ENCODE measurements at regions not wholly inside any gene's neighbourhood (a gene's known extent, or its start where the extent isn't known, plus 50 kb on each side); places are given as distances from the start of the nearest gene placed in this dataset.
"Not testable (repeated sequence)": the region's sequence is repeated elsewhere in the genome, so short reads cannot be mapped to it uniquely, and the experiment has no call there.

DNA sequence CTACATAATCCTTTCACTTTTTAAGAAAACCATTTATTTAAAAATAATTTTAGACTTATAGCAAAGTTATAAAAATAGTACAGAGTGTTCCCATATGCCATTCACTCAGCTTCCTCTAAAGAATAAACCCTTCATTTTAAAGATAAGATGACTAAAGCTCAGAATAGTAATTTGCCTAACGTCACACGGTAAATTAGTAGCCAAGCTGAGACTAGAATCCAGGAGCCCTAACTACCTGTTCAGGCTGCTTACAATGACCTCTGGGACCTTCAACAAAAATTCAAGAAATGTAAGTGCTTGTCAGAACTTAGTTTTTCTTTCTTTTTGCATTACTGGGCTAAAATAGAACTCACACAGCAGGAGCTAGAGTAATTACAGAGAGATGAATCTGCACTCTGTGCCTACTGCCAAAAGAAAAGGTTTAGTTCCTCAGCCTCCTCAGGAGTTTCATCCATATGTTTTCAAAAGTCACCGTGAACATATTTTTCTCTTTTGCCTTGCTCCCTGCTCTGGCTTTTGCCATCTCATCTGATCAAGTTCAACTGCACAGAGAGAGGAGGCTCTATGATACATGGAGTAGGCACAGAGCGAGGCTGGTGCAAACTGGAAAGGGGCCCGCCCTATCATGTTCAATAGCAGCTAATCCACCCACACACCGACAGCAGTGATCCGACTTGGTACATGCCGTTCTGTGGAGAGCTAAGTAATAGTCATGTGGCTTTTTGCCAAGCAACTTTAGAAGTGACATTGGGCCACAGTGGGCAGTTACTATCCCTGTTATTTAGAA, 112.7 kb upstream of the SEC22B start:
- H3K4me3 ChIP-seq (ENCODE audit: low read depth, low read length); POLR2A ChIA-PET; DNase-seq (ENCODE audit: low read depth, low spot score); CTCF ChIA-PET: not testable (repeated sequence)

DNA sequence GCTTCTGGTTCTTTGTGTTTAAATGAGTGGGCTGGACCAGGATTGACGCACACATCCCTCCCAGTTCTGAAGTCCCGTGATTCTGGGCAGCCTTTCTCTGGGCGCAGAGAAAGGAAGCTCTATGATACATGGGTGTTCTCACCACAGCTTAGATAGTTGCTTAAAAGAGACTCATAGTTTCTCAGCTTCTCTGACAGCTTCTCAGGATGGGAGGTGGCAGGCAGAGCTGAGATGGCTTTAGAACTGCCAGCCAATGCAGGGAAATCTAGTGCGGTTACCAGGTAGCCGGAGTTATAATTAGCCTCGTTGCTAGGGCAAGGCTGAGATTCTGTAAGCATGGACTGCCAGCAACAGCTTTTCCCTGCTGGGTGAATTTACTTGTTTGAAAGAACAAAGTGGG, 111.8 kb upstream of the SEC22B start:
- CTCF ChIA-PET; H3K4me3 ChIP-seq (ENCODE audit: low read depth, low read length); POLR2A ChIA-PET; DNase-seq (ENCODE audit: low read depth, low spot score): not testable (repeated sequence)

DNA sequence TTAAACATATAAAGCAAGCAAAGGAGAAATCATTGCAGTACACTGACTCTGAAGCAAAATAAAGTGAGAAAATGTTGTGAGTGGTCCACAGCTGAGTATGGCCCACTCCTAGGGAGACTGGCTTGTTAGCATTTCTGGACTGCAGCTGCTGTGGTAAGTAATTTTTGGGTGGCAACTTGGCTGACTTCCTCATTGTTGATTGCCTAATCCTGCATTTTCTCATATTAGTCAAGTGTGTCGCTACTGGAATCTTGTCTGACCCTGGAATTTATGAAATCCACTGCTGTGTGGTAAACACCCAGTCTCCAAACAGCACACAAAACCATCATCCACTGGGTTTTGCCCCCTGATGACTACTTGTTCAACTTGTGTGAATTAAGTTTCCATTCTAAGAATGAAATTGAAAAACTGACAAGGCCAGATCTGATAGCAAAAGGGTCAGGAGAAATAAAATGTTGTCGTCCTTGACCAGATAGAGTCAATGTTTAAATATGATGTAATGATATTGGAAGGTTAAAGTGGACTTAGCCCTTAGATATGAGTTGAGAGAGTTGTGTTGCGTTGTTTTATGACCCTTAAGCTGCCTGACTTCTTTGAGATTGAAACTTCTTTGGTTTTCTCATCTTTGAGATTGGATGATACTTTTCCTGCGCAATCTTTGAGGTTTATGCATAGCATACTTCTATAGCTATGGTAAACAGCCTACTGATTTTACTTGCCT, 106.6 kb upstream of the SEC22B start:
- DNase-seq (ENCODE audit: low read depth, low spot score); POLR2A ChIA-PET; H3K4me3 ChIP-seq (ENCODE audit: low read depth, low read length); CTCF ChIA-PET: not testable (repeated sequence)

DNA sequence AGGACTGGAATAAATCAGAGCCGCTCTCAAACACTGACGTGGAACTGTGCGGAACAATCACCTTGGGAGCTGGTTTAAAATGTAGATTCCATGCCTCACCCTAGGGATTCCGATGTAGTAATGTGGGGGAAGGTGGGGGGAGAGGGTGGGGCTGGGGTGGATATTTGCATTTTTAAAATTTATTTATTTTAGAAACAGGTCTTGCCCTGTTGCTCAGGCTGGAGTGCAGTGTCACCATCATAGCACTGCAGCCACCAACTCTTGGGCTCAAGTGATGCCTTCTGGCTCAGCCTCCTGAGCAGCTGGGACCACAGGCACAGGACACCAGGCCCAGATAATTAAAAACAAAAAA, 101.9 kb upstream of the SEC22B start:
- POLR2A ChIA-PET; H3K4me3 ChIP-seq (ENCODE audit: low read depth, low read length); DNase-seq (ENCODE audit: low read depth, low spot score); CTCF ChIA-PET: not testable (repeated sequence)

DNA sequence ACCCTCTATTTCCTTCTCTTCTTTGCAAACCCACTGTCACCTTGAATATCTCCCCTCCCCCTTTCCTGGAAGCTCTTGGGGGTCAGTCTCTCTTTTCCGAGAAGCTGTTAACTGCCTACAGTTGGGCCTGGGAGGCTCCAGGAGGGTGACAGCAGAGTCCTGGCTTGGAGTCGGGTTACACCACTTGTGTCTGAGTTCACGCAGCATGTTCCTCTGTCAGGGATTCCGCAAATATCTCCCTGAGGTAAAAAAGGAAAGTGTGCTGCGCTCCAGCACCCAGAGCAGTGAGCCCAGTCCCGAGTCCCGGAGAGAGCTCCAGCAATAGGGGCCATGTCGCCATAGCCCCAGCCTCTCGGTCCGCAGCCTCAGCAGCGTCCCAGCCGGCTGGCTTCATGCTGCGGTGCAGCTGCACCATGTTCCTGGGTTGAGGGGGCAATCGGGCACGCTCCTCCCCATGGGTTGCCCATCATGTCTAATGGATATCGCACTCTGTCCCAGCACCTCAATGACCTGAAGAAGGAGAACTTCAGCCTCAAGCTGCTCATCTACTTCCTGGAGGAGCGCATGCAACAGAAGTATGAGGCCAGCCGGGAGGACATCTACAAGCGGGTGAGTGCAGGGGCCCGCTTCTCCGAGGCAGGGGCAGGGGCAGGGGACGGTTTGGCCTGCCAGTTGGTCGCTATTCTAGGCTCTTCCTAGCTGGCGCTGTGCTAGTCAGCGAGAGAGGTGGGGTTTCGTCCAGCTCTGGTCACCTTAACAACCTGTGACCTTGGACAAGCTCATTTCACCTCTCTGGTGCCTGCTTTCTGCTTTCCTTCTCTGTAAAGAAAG, 101.3 kb upstream of the SEC22B start:
- POLR2A ChIA-PET; H3K4me3 ChIP-seq (ENCODE audit: low read depth, low read length); DNase-seq (ENCODE audit: low read depth, low spot score); CTCF ChIA-PET: not testable (repeated sequence)

DNA sequence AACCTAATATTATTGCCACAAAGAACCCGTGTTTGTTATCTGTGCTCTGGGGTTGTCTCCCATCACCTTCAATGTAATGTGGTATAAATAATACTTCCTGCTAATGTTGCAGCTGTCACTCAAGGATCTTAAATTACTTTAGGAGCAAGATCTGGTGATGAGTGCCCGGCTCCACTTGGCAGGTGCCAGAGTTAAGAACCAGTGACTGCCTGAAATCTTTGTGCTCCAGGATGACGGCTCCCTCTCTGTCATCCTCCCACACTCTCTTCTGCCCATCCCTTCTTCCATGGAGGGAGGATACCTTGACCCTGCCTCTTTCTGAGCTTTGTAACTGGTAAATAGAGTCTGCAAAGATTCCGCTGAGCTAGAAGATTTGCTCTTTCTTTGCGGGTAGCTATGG, 100.4 kb upstream of the SEC22B start:
- POLR2A ChIA-PET; CTCF ChIA-PET; DNase-seq (ENCODE audit: low read depth, low spot score); H3K4me3 ChIP-seq (ENCODE audit: low read depth, low read length): not testable (repeated sequence)

DNA sequence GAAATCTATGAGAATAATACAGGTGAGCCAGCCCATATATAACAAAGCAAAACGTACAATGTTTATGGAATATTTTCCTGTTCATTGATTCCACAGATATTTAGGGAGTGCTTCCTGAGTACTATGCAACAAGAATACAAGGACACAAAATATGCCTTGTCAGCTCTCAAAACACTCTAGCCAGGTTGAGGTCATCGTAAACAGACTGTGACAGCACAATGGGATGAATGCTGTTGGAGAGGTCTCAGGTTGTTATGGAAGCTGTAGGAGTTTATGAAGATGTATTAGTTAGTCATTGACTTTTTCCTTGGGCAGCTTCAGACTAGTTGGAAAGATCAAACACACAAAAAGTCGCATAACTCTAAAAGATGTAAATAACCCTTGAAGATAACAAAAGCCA, 98.1 kb upstream of the SEC22B start:
- CTCF ChIA-PET; POLR2A ChIA-PET; DNase-seq (ENCODE audit: low read depth, low spot score); H3K4me3 ChIP-seq (ENCODE audit: low read depth, low read length): not testable (repeated sequence)

DNA sequence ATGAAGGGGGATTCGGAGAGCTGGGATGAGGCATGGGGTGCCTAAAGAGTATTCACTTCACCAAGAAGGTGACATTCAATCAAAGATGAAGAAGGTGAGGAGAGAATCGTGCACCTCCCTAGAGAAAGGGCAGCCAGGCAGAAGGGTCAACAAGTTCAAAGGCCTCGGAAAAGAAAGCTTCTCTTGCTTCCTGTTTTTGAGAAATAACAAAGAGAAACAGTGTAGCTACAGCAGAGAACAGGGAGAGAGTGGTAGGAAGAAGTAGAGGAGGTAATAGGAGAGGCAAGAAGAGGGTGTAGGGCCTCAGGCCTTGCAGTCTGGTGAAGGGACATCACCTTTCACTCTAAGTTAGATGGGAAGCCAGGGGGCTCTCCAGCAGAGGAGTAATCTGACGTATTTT, 97.0 kb upstream of the SEC22B start:
- H3K4me3 ChIP-seq (ENCODE audit: low read depth, low read length); DNase-seq (ENCODE audit: low read depth, low spot score); POLR2A ChIA-PET; CTCF ChIA-PET: not testable (repeated sequence)

DNA sequence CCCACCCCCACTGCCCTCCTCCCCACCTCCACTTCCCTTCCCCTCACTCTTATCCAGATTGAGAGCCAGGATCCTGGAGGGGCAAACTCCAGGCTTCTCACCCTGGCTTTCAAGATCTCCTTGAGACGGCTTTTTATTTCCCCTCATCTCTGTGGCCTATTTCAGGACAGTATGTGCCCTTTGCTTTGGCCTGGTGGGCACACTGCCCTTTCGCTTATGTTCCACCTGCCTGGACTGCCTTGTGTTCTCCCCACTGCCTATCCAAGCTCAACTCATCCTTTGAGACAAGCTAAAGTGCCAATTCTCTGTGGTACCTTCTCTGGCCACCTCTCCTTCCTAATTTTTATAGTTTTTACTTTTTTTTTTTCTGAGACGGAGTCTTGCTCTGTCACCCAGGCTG, 95.9 kb upstream of the SEC22B start:
- CTCF ChIA-PET; POLR2A ChIA-PET; H3K4me3 ChIP-seq (ENCODE audit: low read depth, low read length); DNase-seq (ENCODE audit: low read depth, low spot score): not testable (repeated sequence)

DNA sequence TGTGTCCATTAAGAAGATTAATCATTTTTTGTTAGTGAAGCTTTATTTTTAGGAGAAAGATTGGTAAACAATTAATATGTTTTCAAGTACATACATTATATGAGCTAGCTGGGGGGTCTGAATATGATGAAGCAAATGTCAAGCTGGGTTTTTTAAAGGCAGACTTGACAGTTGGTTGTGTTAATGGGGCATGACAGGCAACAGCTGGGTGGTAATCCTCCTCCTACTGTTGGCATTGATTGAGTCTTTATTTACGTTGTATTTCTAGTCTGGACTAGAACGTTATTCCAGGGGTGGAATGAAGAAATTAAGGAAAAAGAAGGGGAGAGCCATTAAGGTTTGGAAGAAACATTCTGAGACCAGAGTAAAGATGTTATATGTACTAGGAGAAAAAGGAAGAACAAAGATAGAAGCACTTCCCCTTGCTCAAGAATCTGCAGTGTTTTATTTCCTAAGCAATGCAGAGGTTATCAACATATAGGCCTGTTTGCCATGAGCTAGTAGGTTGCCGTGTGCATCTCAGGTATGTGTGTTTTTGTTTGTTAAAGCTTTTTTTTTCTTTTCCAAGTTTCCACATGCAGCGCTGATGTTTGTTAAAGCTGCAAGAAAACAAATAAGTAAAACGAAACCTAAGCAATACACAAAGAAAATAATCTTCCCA, 95.4 kb upstream of the SEC22B start:
- DNase-seq (ENCODE audit: low read depth, low spot score); H3K4me3 ChIP-seq (ENCODE audit: low read depth, low read length); POLR2A ChIA-PET; CTCF ChIA-PET: not testable (repeated sequence)

DNA sequence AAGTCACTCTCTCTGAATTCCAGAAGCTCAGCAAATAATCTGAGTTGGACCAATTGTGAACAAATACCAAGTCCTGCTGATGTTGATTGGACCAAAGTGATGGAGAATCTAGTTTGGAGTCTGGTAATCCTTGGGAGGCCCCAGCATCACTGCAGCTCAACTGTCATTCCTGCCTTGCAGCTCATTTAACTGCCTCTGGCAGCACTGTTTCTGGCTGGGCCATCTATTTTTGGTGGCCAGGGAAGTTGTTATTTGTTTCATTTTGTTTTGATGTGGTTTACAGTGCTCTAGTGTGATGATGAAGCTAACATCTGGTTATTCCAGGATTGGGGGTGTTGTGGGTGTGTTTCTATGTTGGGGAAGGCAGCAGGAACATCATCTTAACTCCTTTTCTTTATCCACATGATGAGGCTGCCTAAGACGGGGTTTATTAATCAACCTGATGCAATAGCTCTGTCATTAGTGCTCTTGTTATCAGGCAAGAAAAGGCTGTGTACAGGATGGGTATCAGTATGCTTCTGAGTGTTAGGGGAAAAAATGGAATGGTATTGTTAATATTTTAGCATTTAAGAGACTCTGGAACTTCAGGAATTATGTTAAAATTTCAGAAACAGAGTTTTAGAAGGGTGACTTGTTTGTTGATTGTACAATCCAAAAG, 91.7 kb upstream of the SEC22B start:
- H3K4me3 ChIP-seq (ENCODE audit: low read depth, low read length); POLR2A ChIA-PET; DNase-seq (ENCODE audit: low read depth, low spot score); CTCF ChIA-PET: not testable (repeated sequence)

DNA sequence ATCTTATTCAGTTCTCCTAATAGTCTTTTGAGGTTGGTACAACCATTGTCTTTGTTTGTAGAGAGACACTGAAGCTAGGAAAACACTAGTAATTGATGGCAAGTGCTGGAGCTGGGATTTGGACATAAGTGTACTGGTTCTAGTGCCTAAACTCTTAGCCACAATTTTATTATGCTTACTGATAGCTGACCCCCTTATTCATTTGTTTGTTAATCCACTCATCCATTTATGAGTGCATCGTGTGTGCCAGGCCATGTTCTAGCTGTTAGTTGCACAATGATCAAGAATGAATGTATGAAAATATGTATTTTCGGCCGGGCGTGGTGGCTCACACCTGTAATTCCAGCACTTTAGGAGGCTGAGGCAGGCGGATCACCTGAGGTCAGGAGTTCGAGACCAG, 88.2 kb upstream of the SEC22B start:
- CTCF ChIA-PET; H3K4me3 ChIP-seq (ENCODE audit: low read depth, low read length); DNase-seq (ENCODE audit: low read depth, low spot score); POLR2A ChIA-PET: not testable (repeated sequence)

DNA sequence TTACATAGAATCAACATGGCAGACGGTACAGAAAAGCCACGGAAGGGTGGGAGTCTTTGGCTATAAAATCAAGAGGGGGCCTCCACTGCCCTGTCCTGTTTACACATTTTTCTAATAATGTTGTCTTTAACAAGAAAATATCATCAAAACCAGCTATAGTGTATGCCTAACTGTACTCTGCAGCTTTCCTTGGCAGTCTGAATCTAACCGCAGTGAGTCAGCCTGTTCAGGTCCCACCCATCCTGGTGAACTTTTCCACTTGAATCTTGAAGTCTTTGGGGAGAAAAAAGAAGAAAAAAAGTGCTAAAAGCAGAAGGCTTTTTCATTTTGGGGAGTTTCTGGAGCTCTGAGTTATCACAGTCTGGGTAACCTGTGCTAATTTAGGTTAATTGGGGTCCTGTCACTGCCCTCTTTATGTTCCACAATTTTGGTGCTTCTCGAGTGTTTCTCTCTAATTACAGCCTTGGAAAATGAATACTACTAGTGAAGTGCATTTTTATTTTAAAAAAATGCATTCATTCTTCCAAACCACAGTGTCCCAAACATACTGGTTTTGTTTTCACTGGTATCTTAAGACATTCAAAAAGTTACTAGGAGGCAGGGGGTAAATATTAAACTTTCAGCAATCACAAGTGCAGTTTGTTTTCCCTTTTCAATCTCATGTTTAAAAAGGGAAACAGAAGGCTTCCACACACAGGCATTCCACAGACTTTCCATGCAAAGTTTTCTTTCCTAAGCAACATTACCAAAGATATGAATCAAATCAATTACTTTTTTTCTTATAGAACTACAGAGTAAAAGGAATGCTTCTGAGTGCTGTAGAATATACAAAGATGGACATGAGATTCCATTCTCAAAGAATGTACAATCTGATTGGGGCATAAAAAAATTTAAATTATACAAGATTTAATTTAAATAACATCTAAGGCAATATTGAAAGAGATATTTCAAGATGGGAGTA, 86.8 kb upstream of the SEC22B start:
- DNase-seq (ENCODE audit: low read depth, low spot score); POLR2A ChIA-PET; CTCF ChIA-PET; H3K4me3 ChIP-seq (ENCODE audit: low read depth, low read length): not testable (repeated sequence)

DNA sequence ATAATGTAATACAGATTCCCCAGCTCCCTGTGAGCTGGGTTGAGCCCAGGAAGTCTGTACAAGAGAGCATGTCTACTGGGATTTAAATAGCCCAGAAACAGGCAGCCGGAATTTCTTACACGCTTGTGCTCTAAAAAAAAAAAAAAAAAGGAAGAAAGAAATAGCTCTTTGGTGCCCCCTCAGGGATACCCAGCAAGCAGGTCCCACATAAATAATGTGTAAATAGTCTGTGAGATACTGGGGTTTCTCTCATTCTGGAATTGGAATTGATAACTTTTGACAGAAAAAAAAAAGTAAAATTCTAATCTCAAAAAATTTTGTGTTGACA, 81.4 kb upstream of the SEC22B start:
- H3K4me3 ChIP-seq (ENCODE audit: low read depth, low read length); CTCF ChIA-PET; POLR2A ChIA-PET; DNase-seq (ENCODE audit: low read depth, low spot score): not testable (repeated sequence)

DNA sequence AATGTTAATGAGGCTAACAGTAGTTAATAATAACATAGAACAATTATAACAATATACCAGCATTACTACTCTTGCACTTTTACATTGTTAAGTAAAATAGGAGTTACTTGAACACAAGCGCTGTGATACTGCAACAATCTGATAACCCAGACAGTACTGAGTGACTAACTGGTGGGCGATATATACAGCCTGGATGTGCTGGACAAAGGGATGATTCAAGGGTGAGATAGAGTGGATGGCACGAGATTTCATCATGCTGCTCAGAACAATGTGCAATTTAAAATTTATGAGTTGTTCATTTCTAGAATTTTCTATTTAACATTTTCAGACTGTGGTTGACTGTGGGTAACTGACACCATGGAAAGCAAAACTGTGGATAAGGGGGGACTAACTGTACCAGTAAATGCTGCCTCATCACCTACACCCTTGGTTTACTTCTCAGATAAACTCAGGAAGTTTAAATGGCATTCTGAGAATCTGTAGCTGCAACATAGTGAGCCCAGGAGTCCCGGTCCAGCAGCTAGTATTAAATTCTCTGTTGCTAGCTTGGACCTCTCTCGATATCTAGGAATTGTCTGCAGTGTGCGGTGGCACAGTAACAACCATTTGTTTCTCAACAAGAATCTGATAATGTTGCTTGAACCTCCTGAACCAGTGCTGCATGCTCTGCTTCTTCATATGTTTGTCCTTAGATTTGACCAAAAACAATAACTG, 80.9 kb upstream of the SEC22B start:
- CTCF ChIA-PET; H3K4me3 ChIP-seq (ENCODE audit: low read depth, low read length); POLR2A ChIA-PET; DNase-seq (ENCODE audit: low read depth, low spot score): not testable (repeated sequence)
